Activated T-cell treated with anti-CD3 and anti-CD28 coated beads for 48 hours (primary cell): ENCODE measurements at regions not wholly inside any gene's neighbourhood (a gene's known extent, or its start where the extent isn't known, plus 50 kb on each side); places are given as distances from the start of the nearest gene placed in this dataset.
"Not testable (repeated sequence)": the region's sequence is repeated elsewhere in the genome, so short reads cannot be mapped to it uniquely, and the experiment has no call there.

Experiments used
- DNase-seq: peaks from one replicate; pipeline ENCODE4 v3.0.0-alpha.2; 2020; ENCODE audit warnings: low read depth

- DNase-seq = no peak
These were observed 114.1 kb upstream of the OTOS start for GRCh38 chr2:240254337-240255164.

- no peak for DNase-seq
These were observed 114.7 kb upstream of the OTOS start for GRCh38 chr2:240255165-240255491.

DNA sequence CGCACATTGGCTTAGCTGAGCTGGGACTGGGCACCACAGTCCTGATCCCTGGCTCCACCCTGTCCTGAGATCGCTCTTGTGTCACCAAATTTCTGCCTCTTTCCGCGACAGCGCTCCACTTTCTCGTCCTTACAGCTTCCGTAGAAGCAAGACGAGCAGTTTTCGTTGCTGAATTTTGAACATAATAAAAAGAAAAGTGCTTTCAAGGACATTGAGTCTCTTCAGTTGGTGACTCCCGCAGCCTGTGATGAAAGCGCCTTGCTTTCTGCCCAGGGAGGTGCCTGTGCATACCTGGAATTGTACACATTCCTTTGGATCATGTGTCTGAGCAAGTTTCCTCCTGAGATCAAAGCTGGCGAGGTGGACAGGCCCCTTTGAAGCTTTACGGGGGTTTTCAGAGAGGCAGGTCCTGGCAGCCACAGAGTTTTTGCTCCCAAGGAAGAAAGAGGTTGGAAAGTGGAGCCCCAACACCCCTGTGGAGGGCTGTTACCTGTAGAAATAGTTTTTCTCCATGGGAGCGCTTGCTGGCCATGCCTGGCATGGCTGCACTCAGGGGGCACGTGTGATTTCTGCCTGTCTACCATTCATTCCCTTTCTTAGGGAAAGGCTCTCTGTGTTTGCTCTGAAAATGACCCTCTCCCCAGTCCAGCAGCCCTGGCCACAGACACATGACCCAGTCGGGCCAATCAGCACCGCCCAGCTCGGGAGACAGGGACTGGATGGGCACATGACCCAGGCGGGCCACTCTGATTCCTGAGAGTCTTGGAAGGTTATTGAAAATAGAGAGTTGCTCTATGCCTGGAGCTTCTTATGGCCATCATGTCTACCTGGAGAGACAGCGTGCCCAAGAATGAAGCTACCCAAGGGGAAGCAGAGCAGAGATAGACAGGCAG, 115.6 kb upstream of the OTOS start:
- DNase-seq = no peak

DNA sequence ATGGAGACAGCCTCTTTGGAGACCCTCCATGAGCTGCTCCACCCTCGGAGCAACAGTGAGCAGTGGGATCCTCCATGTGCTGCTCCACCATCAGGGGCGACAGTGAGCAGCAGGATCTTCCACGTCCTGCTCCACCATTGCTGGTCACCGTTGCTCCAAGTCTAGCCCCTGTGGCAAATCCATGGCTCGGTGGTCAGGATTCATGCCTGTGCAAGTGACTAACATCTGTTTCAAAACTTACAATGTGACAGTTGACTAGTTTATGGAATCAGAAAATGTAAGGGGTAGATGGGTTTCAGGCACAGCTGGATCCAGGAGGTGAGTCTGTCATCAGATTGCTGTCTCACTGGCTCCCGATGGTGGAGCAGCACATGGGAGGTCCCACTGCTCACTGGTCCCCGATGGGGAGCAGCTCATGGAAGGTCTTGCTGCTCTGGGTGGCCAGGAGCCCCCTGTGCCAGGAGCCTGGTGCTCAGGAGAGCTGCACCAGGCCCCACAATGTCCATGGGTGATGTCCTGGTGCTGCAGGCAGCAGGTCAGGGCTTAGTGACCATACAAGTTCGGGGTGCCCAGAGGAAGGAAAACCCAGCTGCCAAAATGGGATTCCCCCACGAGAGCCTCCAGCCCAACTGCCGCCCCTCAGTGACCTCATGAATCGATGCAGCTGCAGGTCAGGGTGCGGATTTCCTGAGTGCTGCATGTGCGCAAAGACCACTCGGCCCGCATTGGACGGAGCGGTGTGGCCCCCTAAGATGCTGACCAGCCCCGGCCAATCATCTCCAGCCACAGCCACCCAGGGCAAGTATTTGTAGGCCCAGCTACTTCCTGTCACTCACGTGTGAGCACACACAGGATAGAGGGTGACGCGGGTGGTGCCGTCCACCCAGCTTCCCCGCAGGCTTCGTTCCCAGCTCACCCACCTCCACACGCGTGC, 116.5 kb upstream of the OTOS start:
- no peak for DNase-seq

DNA sequence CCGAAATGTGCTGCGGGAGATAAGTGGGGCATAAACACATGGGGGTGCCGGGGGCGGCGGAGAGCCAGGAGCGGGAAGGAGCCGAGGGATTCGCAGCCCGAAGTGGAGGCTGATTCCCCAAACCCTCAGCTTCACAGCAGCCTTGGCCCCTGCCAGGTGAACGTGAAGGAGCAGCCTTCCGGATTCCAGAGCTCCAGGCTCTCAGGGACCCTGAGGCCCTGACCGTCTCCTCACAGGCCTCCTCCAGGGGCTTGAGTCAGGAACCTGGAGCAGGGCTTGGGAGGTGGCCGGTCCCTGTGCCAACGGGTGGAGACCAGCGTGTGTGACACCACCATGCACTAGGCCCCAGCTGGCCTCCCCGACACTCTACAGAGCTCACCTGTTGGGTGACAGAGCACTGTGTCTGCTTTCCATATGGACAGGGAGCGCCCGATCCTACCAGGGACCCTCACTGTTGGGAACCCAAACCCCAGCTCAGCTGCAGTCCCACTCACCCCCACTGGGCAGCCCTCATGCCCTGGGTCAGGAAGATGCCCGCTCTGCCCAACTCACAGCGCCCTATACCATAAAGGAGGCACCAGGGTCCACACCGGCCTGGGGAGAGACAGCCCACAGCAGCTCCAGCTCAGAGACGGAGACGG, 117.6 kb upstream of the OTOS start:
- no peak for DNase-seq

- DNase-seq = no peak
These were observed 118.2 kb upstream of the OTOS start for GRCh38 chr2:240258685-240259084.

DNA sequence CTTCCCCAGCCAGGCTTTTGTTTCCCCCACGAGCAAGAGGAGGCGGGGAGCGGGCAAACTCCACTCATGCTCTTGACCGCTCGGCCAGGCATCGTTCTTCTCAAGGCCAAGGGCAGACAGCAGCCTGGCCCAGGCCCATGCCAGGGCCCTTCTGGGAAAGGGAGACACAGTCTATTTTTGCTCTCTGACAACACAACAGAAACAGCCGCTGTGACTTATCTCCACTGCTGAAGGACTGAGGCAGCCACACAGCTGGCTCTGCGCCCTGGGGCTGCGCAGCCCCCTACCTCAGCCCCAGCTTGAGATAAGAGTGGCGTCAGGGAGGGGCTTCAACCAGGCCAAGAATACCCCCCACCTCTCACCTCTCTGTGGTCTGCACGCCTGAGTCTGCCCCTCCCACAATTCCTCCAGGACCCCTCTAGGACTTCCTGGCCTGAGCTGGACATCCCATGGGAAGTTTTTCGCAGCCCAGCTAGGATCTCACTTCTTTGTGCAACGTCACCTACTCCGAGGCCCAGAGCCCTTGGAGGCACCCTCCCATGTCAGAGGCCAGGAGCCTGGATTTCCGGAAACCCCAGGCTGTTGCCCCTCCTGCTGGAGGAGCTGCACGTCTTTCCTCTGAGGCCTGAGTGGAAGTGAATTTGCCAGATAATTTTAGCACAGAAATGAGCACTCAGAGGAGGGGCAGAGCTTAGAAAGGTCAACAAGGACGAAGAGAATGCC, 118.9 kb upstream of the OTOS start:
- no peak for DNase-seq

DNA sequence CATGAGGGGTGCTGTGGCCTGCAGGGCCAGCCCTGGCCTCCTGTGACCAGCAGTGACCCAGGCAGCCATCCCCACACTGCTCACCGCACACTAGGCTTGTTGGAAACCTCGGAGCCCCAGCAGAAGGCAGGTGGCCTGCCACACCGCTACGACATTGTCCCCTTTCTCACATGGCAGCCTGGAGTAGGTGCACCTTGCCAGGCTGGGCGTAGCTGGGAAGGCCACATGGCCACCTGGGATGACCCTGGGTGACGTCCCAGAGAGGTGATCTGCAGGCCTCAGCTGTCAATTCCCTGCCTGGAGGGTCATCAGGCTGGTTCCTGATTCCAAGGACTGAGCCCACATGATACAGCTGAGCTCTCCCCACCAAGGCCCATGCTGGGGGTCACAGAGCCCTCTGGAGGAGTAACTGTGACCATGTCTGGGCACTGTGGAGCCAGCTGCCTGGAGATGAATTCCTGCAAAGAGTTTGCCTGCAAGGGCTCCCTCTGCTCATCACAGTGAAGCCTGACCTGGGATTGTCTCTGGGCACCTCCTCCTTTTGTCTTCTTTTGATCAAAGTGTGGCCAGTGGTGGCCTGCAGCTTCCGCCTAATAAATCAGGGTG, 119.6 kb upstream of the OTOS start:
- DNase-seq = no peak

GRCh38 chr2:240260664-240261063, 120.2 kb upstream of the OTOS start:
- no peak for DNase-seq

GRCh38 chr2:240262578-240262977, 122.1 kb upstream of the OTOS start:
- not testable (repeated sequence) for DNase-seq

GRCh38 chr2:240269380-240269779, 128.9 kb upstream of the OTOS start:
- no peak for DNase-seq

DNA sequence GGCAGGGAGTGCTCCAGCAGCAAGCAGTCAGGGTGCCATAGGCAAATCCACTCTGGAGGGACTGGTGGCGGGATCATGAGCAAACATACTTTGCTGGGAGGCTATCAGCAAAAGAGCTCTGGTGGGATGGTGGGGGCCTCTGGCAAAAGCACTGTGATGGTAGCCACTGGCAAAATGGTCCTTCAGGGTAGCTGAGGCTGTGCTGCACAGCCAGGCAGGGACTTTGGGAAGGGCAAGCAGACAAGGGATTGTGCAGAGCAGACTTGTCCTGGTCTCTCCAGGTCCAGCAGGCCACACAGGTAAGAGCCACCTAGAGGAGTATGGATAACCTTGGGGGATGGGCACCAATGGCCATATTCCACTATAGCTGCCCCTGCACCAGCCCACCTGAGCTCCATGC, 129.4 kb upstream of the OTOS start:
- no peak for DNase-seq

GRCh38 chr2:240271716-240272341, 131.4 kb upstream of the OTOS start:
- no peak for DNase-seq

DNA sequence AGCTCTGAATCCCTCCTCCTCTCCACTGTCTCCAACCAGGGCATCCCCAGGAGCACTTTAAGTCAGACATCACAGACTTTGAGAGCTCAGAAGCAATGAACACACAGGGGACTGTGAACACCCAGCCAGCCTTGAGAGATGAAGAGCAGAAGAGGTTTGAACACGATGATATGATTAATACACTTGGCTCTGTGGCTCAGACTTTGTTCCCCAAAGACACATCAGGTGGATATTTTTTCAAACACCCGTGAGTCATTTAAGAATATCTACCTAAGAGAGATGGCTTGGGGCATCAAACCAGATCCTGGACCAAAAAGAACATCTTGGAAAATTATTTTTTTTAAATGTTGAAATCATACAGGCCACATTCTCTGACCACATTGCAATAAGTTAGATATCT, 134.9 kb upstream of the OTOS start:
- DNase-seq = no peak

DNA sequence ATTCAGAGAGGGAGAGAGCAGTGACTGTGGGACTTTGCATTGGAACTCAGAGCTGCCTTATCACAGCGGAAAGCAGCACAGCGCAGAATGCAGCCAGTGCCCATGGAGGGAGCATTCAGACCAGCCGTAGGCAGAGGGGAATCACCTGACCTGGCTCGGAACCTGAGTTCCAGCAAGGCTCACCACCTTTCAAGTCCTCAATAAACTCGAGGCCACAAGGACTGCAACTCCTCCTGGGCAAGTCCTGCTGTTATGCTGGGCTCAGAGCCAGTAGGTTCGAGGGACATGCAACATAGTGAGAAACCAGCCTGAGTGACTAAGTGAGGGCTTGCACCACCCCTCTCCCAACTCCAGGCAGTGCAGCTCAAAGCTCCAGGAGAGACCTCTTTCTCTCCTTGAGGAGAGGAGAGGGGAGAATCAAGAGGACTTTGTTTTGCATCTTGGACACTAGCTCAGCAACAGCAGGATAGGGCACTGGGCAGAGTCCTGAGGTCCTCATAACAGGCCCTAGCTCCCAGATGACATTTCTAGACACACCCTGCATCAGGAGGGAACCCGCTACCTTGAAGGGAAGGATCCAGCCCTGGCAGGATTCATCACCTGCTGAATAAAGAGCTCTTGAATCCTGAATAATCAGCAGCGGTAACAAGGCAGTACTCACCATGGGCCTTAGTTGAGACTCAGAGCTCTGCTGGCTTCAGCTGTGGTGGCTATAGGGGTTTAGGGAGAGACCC, 136.8 kb upstream of the OTOS start:
- DNase-seq = no peak

DNA sequence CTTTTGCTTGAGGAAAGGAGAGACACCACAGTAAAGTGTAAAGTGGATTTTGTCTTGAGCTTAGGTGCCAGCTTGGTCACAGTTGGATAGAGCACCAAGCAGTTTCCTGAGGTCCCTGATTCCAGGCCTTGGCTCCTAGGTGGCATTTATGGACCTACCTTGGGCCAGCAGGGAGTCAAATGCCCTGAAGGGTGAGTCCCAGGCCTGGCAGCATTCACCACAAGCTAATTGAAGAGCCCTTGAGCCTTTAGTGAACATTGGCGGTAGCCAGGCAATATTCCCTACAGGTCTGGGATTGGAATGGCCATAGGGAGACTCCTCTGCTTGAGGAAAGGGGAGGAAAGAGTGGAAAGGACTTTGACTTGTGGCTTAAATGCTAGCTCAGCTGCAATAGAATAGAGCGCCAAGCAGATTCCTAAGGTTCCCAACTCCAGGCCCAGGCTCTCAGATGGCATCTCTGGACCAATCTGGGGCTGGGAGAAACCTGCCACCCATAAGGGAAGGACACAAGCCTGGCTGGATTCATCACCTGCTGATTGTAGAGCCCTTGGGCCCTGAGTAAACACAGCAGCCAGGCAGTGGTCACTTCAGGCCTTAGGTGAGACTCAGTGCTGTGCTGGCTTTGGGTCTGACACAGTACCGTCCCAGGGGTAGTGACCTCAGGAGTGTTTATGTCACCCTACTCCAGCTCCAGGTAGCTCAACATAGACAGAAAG, 137.5 kb upstream of the OTOS start:
- no peak for DNase-seq

GRCh38 chr2:240278661-240279060, 138.2 kb upstream of the OTOS start:
- DNase-seq = no peak

DNA sequence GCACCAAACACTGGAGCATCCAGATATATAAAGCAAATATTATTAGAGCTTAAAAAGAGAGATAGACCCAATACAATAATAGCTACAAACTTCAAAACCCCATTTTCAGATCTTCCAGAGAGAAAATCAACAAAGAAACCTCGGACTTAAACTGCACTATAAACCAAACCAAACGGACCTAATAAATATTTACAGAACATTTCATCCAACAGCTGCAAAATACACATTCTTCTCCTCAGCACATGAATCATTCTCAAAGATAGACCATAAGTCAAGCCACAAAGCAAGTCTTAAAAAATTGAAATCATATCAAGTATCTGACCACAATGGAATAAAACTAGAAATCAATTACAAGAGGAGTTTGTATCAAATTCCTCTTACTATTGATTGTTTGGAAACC, 140.2 kb upstream of the OTOS start:
- DNase-seq = no peak
